Keratinocyte (primary cell): ENCODE measurements at regions not wholly inside any gene's neighbourhood (a gene's known extent, or its start where the extent isn't known, plus 50 kb on each side); places are given as distances from the start of the nearest gene placed in this dataset.

Source experiments
- DNase-seq: peaks from one replicate; pipeline ENCODE4 v3.0.0-alpha.2; 2011; ENCODE audit warnings: low read depth, missing footprints, low spot score
- FAIRE-seq: peaks from 2 replicates; lab custom pipeline; 2011; peaks lifted over from hg19 to GRCh38; lab: Jason Lieb, UNC
- H2AFZ ChIP-seq: 2 replicates; pipeline ENCODE4 v1.6.0; 2012; ENCODE audit warnings: low read length, control low read depth, inconsistent platforms; ENCODE audit not compliant: control insufficient read depth
- H3K27ac ChIP-seq: 2 replicates; pipeline ENCODE4 v1.5.1; 2011; ENCODE audit warnings: low read length; ENCODE audit not compliant: control insufficient read depth, insufficient read depth
- H3K27me3 ChIP-seq: 3 replicates; pipeline ENCODE4 v1.6.0; 2011; ENCODE audit warnings: low read length; ENCODE audit not compliant: control insufficient read depth, insufficient read depth; ENCODE audit errors: extremely low read depth
- H3K36me3 ChIP-seq, 2 experiments: 2 replicates in 1 of 2; 3 replicates in 1 of 2; pipeline ENCODE4 v1.5.1; 2011; ENCODE audit warnings: low read length in 2 of 2, mild to moderate bottlenecking in 1 of 2; ENCODE audit not compliant: control insufficient read depth in 2 of 2, insufficient read depth in 2 of 2; ENCODE audit errors: extremely low read depth in 1 of 2
- H3K4me1 ChIP-seq: 3 replicates; pipeline ENCODE4 v1.5.1; 2011; ENCODE audit warnings: low read length; ENCODE audit not compliant: control insufficient read depth, insufficient read depth; ENCODE audit errors: extremely low read depth
- H3K4me2 ChIP-seq: 3 replicates; pipeline ENCODE4 v1.6.0; 2011; ENCODE audit warnings: low read depth, low read length; ENCODE audit not compliant: control insufficient read depth, insufficient read depth; ENCODE audit errors: extremely low read depth
- H3K4me3 ChIP-seq, 3 experiments: fragments of 200-600 bp in 1 of 3; sonication (generic) in 1 of 3; 2 replicates in 2 of 3; 3 replicates in 1 of 3; pipeline ENCODE4 v1.5.1; 2011 to 2016; ENCODE audit warnings: low read length in 3 of 3, mild to moderate bottlenecking in 3 of 3, control low read depth in 2 of 3, inconsistent platforms in 1 of 3, low read depth in 1 of 3, mixed read lengths in 1 of 3, mixed run types in 1 of 3, moderate library complexity in 1 of 3; ENCODE audit not compliant: control insufficient read depth in 2 of 3, insufficient read depth in 2 of 3; ENCODE audit errors: extremely low read depth in 1 of 3
- H3K79me2 ChIP-seq: 2 replicates; pipeline ENCODE4 v1.6.0; 2012; ENCODE audit warnings: low read length; ENCODE audit not compliant: control insufficient read depth, insufficient read depth
- H3K9ac ChIP-seq: 3 replicates; pipeline ENCODE4 v1.6.0; 2011; ENCODE audit warnings: low read length; ENCODE audit not compliant: control insufficient read depth, insufficient read depth; ENCODE audit errors: extremely low read depth
- H3K9me1 ChIP-seq: 3 replicates; pipeline ENCODE4 v1.6.0; 2011; ENCODE audit warnings: low read length; ENCODE audit not compliant: control insufficient read depth, insufficient read depth; ENCODE audit errors: extremely low read depth
- H3K9me3 ChIP-seq: 2 replicates; pipeline ENCODE4 v1.5.1; 2012; ENCODE audit warnings: low read depth, low read length; ENCODE audit not compliant: control insufficient read depth
- H4K20me1 ChIP-seq: 3 replicates; pipeline ENCODE4 v1.6.0; 2011; ENCODE audit warnings: low read length; ENCODE audit not compliant: control insufficient read depth, insufficient read depth; ENCODE audit errors: extremely low read depth
- EZH2 ChIP-seq: IDR thresholded peaks from one replicate; pipeline ENCODE4 v1.6.1; 2012; ENCODE audit warnings: inconsistent platforms, mild to moderate bottlenecking, low read length, moderate library complexity
- dilution Hi-C: fragments of 300-500 bp; cut with MboI; formaldehyde crosslinking; loops from one replicate; pipeline ENCODE4 v1.7.0; 2020; ENCODE audit warnings: low sequenced_read_pairs; ENCODE audit not compliant: extremely low pct_ligation_motif_present
- TF ChIP-seq, protein P1 (sequence below), 3 experiments: IDR thresholded peaks in 1 of 3; conservative IDR thresholded peaks in 1 of 3; optimal IDR thresholded peaks in 1 of 3; 2 replicates in 2 of 3; 3 replicates in 1 of 3; pipeline versions ENCODE3 to v1.5.1; 2011; ENCODE audit warnings: low read length in 3 of 3, mild to moderate bottlenecking in 3 of 3, moderate library complexity in 2 of 3, control low read depth in 1 of 3, inconsistent platforms in 1 of 3; ENCODE audit not compliant: insufficient read depth in 2 of 3; ENCODE audit errors: extremely low read depth in 1 of 3

DNA sequence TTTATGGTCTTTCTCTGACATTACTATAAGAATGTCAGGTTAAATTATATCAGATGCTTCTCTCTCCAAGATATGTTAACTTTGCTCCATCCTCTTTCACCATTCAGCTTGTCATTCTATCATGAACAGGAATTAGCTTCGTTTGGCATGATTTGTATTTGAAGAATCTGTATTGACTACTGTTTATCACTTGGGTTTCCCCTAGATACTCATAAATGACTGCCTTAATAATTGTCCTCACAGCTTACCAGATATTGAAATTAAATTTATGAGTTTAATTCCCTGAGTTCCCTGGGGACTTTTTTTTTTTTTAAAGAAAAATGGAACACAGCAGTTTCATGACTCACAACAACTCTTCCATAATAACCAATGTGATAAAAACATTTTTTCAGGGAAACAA lies 76.2 kb upstream of the EOLA2 start:
- dilution Hi-C loops = no loop called here
- DNase-seq = no peak
- H3K79me2 ChIP-seq = no peaks in the 10 kb centered on the region
- H3K4me2 ChIP-seq = no peak overlapping the region
- no peaks in the 10 kb centered on the region for H3K27me3 ChIP-seq
- H2AFZ ChIP-seq = no peak overlapping the region
- H3K9me1 ChIP-seq = no peaks in the 10 kb centered on the region
- H3K4me3 ChIP-seq = no peak overlapping the region
- no peak overlapping the region for H3K27ac ChIP-seq
- H3K36me3 ChIP-seq = no peaks in the 10 kb centered on the region
- no peaks in the 10 kb centered on the region for H4K20me1 ChIP-seq
- TF ChIP-seq, protein P1, sequence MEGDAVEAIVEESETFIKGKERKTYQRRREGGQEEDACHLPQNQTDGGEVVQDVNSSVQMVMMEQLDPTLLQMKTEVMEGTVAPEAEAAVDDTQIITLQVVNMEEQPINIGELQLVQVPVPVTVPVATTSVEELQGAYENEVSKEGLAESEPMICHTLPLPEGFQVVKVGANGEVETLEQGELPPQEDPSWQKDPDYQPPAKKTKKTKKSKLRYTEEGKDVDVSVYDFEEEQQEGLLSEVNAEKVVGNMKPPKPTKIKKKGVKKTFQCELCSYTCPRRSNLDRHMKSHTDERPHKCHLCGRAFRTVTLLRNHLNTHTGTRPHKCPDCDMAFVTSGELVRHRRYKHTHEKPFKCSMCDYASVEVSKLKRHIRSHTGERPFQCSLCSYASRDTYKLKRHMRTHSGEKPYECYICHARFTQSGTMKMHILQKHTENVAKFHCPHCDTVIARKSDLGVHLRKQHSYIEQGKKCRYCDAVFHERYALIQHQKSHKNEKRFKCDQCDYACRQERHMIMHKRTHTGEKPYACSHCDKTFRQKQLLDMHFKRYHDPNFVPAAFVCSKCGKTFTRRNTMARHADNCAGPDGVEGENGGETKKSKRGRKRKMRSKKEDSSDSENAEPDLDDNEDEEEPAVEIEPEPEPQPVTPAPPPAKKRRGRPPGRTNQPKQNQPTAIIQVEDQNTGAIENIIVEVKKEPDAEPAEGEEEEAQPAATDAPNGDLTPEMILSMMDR (optimal IDR thresholded peaks at IDR 0.05 in 1 of 3, IDR thresholded peaks at IDR 0.05 in 1 of 3, conservative IDR thresholded peaks at IDR 0.05 in 1 of 3; ENCODE audit: extremely low read depth in 1 of 3, insufficient read depth in 2 of 3, low read length in 3 of 3) = no peak
- TF ChIP-seq EZH2 = no peak
- H3K4me1 ChIP-seq = no peaks in the 10 kb centered on the region
- H3K9me3 ChIP-seq = no peaks in the 10 kb centered on the region
- FAIRE-seq = no peak
- H3K9ac ChIP-seq = no peak overlapping the region

DNA sequence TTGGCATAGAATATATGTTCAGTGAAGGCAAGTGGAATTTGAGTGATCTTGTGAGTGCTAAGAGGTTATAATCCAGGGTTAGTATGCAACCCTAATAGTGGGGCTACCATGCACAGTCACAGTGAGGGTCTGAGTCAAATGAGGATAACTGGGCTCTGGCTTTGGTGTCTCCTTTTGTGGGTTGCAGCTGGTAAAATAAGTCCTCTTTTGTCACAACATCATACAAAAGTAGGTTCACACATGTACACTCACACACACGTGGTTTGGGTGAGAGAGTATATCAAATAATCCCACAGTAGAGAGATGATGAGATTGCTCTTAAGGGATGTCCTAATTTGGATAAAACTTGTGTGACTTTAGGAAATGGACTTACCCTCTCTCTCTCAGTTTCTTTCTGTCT lies 79.6 kb upstream of the EOLA2 start:
- TF ChIP-seq EZH2 = no peak
- TF ChIP-seq, protein P1 (optimal IDR thresholded peaks at IDR 0.05 in 1 of 3, IDR thresholded peaks at IDR 0.05 in 1 of 3, conservative IDR thresholded peaks at IDR 0.05 in 1 of 3; ENCODE audit: extremely low read depth in 1 of 3, insufficient read depth in 2 of 3, low read length in 3 of 3) = no peak
- Histone ChIP-seq H3K9me1 (no peaks in the 10 kb centered on the region), H3K79me2 (no peaks in the 10 kb centered on the region), H3K4me2 (no peak overlapping the region), H3K4me1 (no peaks in the 10 kb centered on the region), H4K20me1 (no peaks in the 10 kb centered on the region), H3K36me3 (no peaks in the 10 kb centered on the region), H3K4me3 (no peak overlapping the region), H3K27ac (no peak overlapping the region), H3K9ac (no peak overlapping the region), H2AFZ (no peak overlapping the region), H3K9me3 (no peaks in the 10 kb centered on the region), H3K27me3 (no peaks in the 10 kb centered on the region)
- FAIRE-seq = no peak
- dilution Hi-C loops = no loop called here
- DNase-seq = no peak
